CD4-positive, alpha-beta T cell treated with Interleukin-12 subunit alpha and Interleukin-12 subunit beta, for 1 hour (primary cell): ENCODE measurements at regions not wholly inside any gene's neighbourhood (a gene's known extent, or its start where the extent isn't known, plus 50 kb on each side); places are given as distances from the start of the nearest gene placed in this dataset.
A peak's percentile ranks its signal among the peaks of the same experiment; 100 is the strongest.

Experiments used
- DNase-seq: peaks from one replicate; pipeline ENCODE4 v3.0.0-alpha.2; 2020

DNA sequence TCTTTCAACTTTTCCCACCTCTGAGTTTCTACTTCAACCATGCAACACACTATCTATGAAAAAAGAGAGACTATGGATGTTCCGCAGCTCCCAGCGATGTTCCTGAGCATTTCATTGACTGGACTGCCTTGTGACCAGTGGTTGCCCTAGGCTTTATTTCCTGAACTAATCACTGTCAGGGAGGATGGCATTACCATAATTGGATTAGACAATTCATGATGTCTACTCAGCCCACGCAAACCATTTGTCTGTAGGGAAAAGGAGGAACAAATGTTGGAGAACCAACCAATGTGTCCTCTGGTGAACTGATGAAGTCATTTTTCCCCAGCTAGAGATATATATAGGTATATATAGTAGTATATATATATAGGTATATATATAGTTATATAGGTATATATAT, 229.3 kb upstream of the MCTP2 start:
- DNase-seq = no peak

GRCh38 chr15:94001255-94001801, 230.0 kb upstream of the MCTP2 start:
- DNase-seq = no peak

DNA sequence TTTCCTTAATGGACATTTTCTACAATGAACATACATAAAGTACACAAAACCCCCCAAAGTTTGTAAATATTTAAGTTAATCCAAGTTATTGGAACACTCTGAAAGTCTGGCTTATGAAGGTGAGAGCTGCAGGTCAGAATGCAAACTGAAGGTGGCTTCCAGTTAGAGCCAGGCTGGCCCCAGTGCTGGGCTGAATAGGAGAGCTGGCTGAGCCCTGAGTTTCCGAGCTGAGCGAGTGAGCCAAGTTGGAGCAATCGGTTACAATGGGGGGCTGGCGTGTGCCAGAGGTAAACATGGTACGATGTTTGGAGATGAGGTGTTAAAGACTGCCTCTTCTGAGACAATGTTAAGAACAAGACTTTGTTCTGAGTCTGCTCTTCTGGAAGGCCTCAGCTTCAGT, 230.8 kb upstream of the MCTP2 start:
- no peak for DNase-seq

- DNase-seq = peak; percentile 13
Observed at GRCh38 chr15:93997071-93997658, 234.2 kb upstream of the MCTP2 start.

DNA sequence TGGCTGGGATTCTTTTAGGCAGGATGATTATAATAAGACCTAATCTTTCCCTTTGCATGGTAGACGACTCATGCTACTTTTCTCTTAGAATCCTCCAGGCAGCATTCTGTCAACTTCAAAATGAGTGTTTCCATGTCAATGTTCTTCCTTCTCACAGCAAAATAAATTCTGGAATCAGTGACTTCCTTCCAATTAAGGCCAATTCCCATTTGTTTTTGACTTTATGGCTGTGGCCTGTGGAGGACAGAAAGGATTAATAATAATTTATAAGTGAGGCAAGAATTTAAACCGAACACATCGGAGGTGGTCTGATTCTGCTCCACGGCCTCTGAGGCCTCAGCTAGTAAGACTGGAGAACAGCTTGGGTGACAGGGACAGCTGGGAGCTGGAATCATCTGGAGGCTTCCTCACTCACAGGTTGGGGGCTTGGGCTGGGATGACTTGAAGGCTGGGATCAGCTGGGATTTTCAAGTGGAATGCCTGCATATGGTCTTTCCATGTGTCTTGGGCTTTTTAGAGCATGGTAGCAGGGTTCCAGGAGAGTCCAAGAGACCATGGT, 241.8 kb upstream of the MCTP2 start:
- no peak for DNase-seq

DNA sequence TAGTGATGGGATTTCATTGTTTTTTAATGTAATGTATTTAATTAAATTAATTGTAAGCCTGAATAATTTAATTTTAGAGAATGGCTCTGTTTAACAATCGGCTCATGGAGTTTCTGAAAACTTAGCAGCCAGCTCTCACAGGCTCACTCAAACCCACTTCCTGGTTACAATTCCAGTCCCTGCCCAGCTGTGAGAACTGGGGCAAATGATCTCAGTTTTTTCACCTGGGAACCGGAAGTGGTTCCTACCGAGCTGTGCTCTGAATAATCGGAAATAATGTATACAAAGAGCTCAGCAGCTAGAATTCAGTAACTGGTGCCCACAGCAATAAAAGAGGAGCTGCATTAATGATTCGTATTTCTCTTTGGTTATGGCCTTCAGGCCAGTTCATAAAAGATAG, 244.3 kb upstream of the MCTP2 start:
- DNase-seq = peak; percentile 54

GRCh38 chr15:93986400-93986984, 244.9 kb upstream of the MCTP2 start:
- DNase-seq = no peak

DNA sequence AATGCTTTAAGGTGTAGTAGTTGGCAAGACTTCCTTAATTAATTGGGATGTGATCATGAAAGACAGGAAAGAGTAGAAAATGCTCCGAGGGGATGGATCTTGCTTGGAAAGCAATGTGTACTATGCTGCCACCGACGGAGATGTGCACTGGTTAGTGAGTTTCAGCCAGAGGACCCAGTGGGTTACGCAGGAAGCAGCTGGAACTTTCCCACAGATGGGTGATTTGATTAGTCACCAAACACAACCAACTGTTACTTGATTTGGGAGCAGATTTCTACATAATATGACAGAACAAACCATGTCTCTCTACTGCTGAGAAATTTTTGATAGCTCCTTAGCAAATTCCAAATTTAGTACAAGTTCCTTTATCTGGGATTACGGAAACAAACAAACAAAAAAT, 245.4 kb upstream of the MCTP2 start:
- DNase-seq = no peak

DNA sequence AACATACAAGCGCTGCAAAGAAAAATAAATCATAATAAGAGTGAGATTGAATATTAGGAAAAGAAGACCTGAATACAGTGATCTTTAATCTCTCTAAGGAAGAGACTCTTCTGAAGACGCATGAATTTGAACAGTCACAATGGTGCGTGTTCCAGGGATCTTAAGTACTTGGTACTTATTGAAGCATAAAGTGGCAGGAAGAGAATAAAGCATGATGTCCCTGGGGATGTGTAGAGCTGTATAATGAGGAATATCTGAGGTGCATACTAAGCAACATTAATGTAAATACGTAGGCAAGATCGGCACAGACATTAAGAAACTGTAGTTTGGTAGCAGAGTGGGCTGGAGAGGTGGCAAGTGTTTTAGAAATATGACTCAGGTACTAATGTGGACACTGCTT, 246.2 kb upstream of the MCTP2 start:
- DNase-seq = no peak

DNA sequence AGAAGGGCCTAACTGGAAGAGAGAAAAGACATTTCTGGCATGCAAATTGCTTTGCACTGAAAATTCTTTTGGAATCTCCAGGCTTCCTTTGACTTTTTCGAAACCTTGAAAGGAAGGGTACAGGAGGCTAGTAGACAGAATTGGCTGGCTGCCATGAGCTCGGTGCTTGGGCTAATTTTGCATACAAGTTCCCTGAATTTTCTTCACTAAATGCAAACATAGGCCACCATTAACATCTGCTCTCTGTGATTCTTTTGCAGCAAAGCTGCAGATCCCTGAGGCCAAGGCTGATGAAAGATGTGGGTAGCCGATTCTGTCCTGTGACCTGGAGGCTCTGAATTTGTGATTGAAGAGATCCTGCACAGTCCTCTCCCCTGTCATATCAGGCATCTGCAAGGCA, 247.8 kb upstream of the MCTP2 start:
- DNase-seq = no peak

- DNase-seq = no peak
Observed at GRCh38 chr15:93982226-93982727, 249.1 kb upstream of the MCTP2 start.

DNA sequence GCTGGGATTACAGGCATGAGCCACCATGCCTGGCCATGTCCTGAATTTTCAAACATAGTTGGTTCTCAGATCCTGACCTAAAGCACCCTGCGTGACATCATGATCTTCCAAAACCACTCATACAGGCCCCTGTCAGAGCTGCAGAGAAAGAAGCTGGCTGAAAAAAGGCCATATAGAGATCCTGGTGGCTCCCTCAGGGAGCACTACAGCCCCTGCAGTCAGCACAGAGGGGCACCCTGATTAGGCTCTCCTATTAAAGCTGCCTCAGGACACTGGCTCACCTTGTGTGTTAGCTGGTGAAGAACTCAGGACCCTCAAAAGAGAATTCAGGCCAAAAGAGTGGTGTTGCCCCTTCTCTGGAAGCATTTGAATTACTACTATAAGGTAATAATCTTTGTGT, 249.7 kb upstream of the MCTP2 start:
- DNase-seq = no peak

DNA sequence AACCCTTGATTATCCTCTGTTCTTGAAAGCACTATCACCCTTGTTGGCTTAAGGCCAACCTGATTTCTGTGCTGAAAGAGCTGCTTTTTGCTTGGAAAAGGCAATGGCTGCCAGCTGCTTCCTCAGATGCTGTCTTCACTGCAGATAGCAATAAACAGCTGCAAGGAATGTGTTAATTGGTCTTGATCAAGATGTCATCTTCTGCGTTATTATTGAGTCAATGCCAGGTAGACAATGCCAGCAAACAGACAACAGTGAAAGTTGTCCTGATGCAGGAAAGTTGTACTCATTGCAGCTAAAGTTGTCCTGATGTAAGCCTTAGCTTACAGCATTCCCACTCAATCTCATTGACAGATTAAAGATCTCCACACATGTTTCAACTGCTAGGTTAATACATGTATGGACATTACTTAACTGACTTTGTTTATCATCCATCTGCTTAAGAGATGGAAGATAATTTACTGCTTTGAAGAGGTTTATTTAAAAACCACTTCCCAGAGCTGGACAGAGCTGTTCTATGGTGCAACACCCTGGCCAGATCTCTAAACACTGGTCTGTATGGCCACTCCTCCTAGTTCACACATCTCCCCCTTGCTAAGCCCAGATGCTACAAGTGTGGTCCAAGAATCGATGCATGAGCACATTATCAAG, 251.0 kb upstream of the MCTP2 start:
- no peak for DNase-seq

DNA sequence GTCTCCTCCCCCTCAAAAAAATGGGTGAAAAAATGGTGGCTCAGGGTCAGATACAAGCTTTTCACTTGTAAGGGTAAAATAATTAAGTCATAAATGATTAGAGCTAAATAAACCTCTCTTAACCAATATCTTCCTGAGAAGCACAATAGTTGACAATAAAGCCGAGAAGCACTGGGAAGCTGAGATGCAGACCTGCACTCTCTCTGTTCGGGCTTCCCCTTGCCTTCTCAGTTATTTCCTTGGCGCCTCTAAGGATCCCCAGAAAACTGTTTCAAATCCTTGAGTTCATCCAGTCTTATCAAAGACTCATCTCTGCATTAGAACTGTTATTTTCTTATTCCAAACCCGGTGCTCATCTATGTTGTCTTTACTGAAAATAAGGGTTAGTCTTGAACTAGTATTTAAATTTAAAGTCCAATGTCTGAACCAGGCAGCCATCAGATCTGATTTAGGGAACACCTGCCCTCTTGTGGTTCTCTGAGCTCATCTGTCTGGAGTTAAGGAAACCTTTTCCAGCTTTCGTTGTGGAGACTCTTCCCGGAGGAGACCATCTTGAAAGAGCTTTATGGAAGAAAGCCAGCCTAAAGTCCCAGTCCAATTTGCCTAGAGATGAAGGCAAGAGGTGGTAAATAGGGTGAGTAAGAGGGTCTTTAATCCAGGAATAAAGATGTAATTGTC, 256.4 kb upstream of the MCTP2 start:
- no peak for DNase-seq

GRCh38 chr15:93973287-93973686, 258.1 kb upstream of the MCTP2 start:
- DNase-seq = no peak

GRCh38 chr15:93968773-93969172, 262.6 kb upstream of the MCTP2 start:
- no peak for DNase-seq

DNA sequence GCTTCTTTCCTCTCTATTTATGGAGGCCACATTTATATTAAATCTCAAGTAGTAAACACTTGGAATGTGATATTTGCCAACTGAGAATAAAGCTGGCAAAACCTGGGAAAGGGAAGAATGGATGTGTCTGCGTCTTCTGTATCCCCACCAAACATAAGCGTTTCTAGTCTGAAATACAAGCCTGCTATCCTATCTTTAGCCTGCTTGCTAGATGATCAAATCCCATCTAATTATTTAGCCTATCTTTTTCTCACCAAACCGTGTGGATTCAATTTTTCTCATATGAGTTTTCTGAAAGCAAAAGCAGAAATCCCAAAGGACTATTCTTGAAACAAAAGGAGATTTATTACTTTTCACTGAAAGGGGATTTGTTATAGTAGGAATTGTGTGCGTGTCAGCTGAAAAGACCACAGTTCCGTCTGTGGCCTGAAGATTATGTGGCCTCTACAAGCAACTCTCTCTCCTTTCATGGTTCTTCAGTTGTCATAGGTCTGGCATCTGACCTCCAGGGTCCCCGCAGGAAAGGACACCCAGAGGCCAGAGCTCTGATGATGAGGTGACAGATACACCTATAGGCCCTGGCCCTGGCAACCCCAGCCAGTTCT, 266.0 kb upstream of the MCTP2 start:
- no peak for DNase-seq

GRCh38 chr15:93954985-93955571, 276.3 kb upstream of the MCTP2 start:
- no peak for DNase-seq

DNA sequence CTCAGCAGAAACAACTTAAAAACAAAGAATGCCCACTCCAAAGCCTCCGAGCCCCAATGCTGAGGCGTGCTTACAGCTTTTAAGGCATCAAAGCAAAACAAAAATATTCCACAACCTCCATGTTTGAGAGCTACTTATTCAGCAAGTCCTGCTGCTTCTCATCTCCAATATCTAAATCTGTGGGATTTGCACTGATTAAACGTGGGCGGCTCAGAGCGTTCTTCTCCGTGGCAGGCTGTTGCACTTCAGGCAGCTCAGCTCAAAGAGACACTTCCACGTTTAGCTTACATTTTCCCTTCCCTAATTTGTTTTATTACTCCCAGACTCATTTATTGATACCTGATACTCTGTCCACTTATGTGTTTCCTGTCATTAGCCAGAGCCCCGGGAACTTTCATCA, 282.6 kb upstream of the MCTP2 start:
- DNase-seq = no peak

GRCh38 chr15:93943586-93943985, 287.8 kb upstream of the MCTP2 start:
- DNase-seq = no peak

- no peak for DNase-seq
Observed at GRCh38 chr15:93942269-93942694, 289.1 kb upstream of the MCTP2 start.

DNA sequence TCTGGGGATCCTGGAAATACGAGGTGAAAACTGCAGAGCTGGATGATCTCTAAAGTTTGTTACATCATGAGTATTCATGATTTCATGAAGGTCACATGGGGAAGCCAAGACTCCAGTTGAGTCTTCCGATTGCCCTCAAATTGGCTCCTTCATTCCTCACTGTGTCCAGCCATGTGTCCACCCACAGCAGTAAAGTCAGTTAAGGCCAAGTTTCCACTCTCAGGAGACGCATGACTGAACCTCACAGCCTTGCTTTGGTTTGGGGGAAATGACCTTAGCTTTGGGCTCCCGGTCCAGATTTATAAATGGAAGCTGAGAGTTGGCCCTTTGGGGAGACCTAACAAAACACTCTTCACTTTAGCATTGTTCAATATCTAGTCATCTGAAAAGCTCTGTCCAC, 289.7 kb upstream of the MCTP2 start:
- DNase-seq = no peak

- no peak for DNase-seq
Observed at GRCh38 chr15:93940226-93940625, 291.1 kb upstream of the MCTP2 start.
